ENCODE measurements at regions not wholly inside any gene's neighbourhood (a gene's known extent, or its start where the extent isn't known, plus 50 kb on each side); places are given as distances from the start of the nearest gene placed in this dataset.

- DNase-seq (no peak), ATAC-seq (no peak)
- Histone ChIP-seq H3K27ac (no peak overlapping the region), H3K36me3 (no peaks in the 10 kb centered on the region), H3K27me3 (no peaks in the 10 kb centered on the region), H3K9me3 (no peaks in the 10 kb centered on the region), H3K4me3 (no peak overlapping the region), H3K4me1 (no peaks in the 10 kb centered on the region)
- WGBS, 2 donors, result 71 to 88% methylated on average over 1 of the region's 1 CpG
- no peak for TF ChIP-seq CTCF (IDR thresholded peaks at IDR 0.05)
- intact Hi-C loops (cut with DNase I), result no loop called here
Observed at GRCh38 chr3:95474338-95474737, 1340.1 kb upstream of the EPHA6 start.

GRCh38 chr3:95476534-95476933, 1337.9 kb upstream of the EPHA6 start:
- intact Hi-C loops (cut with DNase I), result no loop called here
- Histone ChIP-seq H3K4me1 (no peaks in the 10 kb centered on the region), H3K4me3 (no peak overlapping the region), H3K27ac (no peak overlapping the region), H3K9me3 (no peaks in the 10 kb centered on the region), H3K36me3 (no peaks in the 10 kb centered on the region), H3K27me3 (no peaks in the 10 kb centered on the region)
- ATAC-seq (no peak), DNase-seq (no peak)
- 74 to 88% methylated on average over 2 of the region's 2 CpGs for WGBS, 2 donors
- no peak for TF ChIP-seq CTCF (IDR thresholded peaks at IDR 0.05)

- 60 to 69% methylated on average over 1 of the region's 1 CpG for WGBS, 2 donors
- intact Hi-C loops (cut with DNase I), result no loop called here
Observed at GRCh38 chr3:95506174-95506573, 1308.2 kb upstream of the EPHA6 start.

GRCh38 chr3:95508124-95508523, 1306.3 kb upstream of the EPHA6 start:
- TF ChIP-seq CTCF (IDR thresholded peaks at IDR 0.05), result no peak
- ATAC-seq (no peak), DNase-seq (no peak)
- Histone ChIP-seq H3K9me3 (no peaks in the 10 kb centered on the region), H3K27ac (no peak overlapping the region), H3K4me3 (no peak overlapping the region), H3K4me1 (no peaks in the 10 kb centered on the region), H3K36me3 (no peaks in the 10 kb centered on the region), H3K27me3 (no peaks in the 10 kb centered on the region)
- WGBS, 2 donors, result 87 to 91% methylated on average over 2 of the region's 2 CpGs
- intact Hi-C loops (cut with DNase I), result no loop called here

More at GRCh38 chr3:95506174-95506573, 1308.2 kb upstream of the EPHA6 start:
- Histone ChIP-seq H3K27ac (no peak overlapping the region), H3K27me3 (no peaks in the 10 kb centered on the region), H3K36me3 (no peaks in the 10 kb centered on the region), H3K4me3 (no peak overlapping the region), H3K4me1 (no peaks in the 10 kb centered on the region), H3K9me3 (peaks cover 0 to under 1% (median 0%) of the 10 kb centered on the region in 11 donors)
- TF ChIP-seq CTCF (IDR thresholded peaks at IDR 0.05), result no peak
- DNase-seq (no peak), ATAC-seq (no peak)

- no peak overlapping the region for H3K27ac ChIP-seq
- no peak for DNase-seq
- no peaks in the 10 kb centered on the region for H3K4me1 ChIP-seq
- H3K27me3 ChIP-seq, result no peaks in the 10 kb centered on the region
- H3K36me3 ChIP-seq, result no peaks in the 10 kb centered on the region
- ATAC-seq, result no peak
- no peak for TF ChIP-seq CTCF (IDR thresholded peaks at IDR 0.05)
- H3K4me3 ChIP-seq, result no peak overlapping the region
- WGBS, 2 donors, result 52 to 92% methylated on average over 1 of the region's 1 CpG
- no peaks in the 10 kb centered on the region for H3K9me3 ChIP-seq
- intact Hi-C loops (cut with DNase I), result no loop called here
Observed at GRCh38 chr3:95511828-95512227, 1302.6 kb upstream of the EPHA6 start.

Measured in heart right ventricle (tissue), 16 donors.